Brain microvascular endothelial cell (primary cell): ENCODE measurements at regions not wholly inside any gene's neighbourhood (a gene's known extent, or its start where the extent isn't known, plus 50 kb on each side); places are given as distances from the start of the nearest gene placed in this dataset.
A peak's percentile ranks its signal among the peaks of the same experiment; 100 is the strongest.
"Not testable (repeated sequence)": the region's sequence is repeated elsewhere in the genome, so short reads cannot be mapped to it uniquely, and the experiment has no call there.

Source experiments
- DNase-seq: peaks from one replicate; pipeline ENCODE4 v3.0.0-alpha.2; 2020
- H3K27ac ChIP-seq: fragments of 250-450 bp; sonication (Bioruptor Pico); 2 replicates; pipeline ENCODE4 v1.5.1; 2020; ENCODE audit warnings: mild to moderate bottlenecking, moderate library complexity
- H3K27me3 ChIP-seq: fragments of 250-450 bp; sonication (Bioruptor Pico); replicated peaks from 2 replicates; pipeline ENCODE4 v1.5.1; 2020; ENCODE audit warnings: mild to moderate bottlenecking
- H3K36me3 ChIP-seq: fragments of 250-450 bp; sonication (Bioruptor Pico); replicated peaks from 2 replicates; pipeline ENCODE4 v1.5.1; 2020; ENCODE audit warnings: mild to moderate bottlenecking
- H3K4me3 ChIP-seq: 2 replicates; pipeline ENCODE4 v1.5.1; 2011; ENCODE audit warnings: low read depth, mild to moderate bottlenecking, control low read depth, low read length, moderate library complexity
- in situ Hi-C: cut with HindIII; loops from 2 replicates; pipeline ENCODE4 v1.10.0; 2017; ENCODE audit warnings: low sequenced_read_pairs, low pct_ligation_motif_present
- TF ChIP-seq, protein P1 (sequence below): IDR thresholded peaks from 2 replicates; pipeline ENCODE4 v1.5.1; 2011; ENCODE audit warnings: low read depth, mild to moderate bottlenecking, moderate library complexity, low read length, control low read depth, inconsistent platforms; ENCODE audit errors: missing control alignments

DNA sequence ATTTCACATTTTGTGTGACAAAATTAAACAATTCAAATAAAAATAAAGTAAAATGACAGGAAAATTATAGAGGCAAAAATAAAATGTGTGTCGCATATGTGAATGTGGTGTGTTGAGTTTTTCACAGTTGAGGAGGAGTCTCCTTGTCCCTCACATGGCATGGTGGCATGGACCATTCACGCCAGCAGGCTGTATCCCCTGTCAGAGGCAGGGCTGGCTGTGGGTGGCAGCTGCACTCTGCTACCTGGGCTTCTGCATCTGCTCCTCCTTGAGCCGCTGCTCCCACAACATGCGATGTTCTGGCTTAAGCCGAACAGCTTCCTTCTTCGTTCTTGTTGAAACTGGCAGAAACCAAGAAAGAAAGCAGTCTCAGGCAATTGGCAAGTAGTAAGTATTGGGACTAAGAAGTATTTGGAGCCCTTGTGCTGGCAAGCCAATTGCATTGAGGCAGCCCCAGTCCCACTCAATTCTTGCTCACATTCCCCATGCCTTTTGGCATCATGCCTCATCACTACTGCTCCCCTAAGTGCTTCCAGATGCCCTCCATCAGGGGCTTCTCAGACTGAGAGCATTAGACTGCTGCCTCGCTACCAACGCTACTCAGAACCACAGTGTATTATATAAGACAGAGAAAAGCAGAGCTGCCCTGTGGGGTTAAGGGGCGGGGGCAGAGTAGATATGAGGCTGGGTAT is 177.9 kb upstream of the NABP1 start:
- TF ChIP-seq, protein P1, sequence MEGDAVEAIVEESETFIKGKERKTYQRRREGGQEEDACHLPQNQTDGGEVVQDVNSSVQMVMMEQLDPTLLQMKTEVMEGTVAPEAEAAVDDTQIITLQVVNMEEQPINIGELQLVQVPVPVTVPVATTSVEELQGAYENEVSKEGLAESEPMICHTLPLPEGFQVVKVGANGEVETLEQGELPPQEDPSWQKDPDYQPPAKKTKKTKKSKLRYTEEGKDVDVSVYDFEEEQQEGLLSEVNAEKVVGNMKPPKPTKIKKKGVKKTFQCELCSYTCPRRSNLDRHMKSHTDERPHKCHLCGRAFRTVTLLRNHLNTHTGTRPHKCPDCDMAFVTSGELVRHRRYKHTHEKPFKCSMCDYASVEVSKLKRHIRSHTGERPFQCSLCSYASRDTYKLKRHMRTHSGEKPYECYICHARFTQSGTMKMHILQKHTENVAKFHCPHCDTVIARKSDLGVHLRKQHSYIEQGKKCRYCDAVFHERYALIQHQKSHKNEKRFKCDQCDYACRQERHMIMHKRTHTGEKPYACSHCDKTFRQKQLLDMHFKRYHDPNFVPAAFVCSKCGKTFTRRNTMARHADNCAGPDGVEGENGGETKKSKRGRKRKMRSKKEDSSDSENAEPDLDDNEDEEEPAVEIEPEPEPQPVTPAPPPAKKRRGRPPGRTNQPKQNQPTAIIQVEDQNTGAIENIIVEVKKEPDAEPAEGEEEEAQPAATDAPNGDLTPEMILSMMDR, result no peak
- no peaks in the 10 kb centered on the region for H3K27me3 ChIP-seq

DNA sequence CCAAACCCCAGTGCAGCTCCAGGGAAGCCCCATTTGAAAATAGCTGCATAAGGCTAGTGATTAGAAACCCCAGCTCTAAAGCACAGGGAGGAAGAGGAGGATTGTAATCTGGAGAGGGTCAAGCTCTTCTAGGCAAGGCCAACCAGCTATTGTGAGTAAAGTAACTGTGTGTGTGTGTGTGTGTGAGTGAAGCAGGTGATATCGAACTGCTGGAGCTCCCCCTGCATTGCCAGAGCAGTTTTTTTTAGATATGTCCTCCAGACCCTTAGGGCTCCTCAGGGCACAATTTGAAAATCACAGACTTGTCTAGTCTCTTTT is 177.4 kb upstream of the NABP1 start:
- in situ Hi-C loops, result loop anchor here (5.0 kb wide), 1 partner anchor 333 kb away; no protein-coding TSS in a partner anchor
- no peak for DNase-seq
- TF ChIP-seq, protein P1, result no peak
- Histone ChIP-seq H3K36me3 (no peaks in the 10 kb centered on the region), H3K27ac (no peak overlapping the region), H3K27me3 (no peaks in the 10 kb centered on the region), H3K4me3 (no peak overlapping the region)

More for the DNA sequence above, 177.9 kb upstream of the NABP1 start:
- Histone ChIP-seq H3K4me3 (no peak overlapping the region), H3K27ac (no peak overlapping the region), H3K36me3 (no peaks in the 10 kb centered on the region)
- in situ Hi-C loops, result loop anchor here (5.0 kb wide), 1 partner anchor 333 kb away; no protein-coding TSS in a partner anchor
- no peak for DNase-seq

DNA sequence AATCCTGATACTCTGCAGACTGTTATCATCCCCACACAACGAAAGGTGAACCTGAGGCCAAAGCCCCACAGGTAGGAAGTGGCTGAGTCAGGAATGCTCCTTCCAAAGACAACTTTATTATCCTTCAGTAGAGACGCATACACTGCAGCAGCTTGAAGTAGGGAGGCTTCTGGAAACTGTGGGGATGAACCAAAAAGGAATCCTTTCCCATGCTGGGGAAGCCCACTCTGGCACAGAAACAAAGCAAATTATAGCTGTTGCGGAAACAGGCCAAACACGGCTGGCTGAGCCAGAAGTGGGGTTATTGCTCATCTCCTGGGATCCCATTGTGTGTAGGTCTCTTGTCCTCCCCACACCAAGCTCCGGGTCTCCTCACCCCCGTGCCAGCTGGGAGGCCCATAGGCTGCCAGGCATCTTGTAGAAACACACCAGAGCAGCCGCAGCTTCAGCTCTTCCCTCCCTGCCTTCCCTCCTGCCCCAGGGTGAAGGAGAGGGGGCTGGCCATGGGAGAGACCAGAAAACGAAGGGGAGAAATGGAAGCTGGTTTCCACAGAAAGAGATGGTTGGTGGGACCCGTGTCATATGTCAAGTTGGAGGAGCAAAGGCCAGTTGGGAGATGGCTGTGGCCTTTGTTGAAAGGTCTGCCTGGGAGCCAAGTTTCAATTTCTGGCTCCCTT is 176.9 kb upstream of the NABP1 start:
- no peak for DNase-seq

DNA sequence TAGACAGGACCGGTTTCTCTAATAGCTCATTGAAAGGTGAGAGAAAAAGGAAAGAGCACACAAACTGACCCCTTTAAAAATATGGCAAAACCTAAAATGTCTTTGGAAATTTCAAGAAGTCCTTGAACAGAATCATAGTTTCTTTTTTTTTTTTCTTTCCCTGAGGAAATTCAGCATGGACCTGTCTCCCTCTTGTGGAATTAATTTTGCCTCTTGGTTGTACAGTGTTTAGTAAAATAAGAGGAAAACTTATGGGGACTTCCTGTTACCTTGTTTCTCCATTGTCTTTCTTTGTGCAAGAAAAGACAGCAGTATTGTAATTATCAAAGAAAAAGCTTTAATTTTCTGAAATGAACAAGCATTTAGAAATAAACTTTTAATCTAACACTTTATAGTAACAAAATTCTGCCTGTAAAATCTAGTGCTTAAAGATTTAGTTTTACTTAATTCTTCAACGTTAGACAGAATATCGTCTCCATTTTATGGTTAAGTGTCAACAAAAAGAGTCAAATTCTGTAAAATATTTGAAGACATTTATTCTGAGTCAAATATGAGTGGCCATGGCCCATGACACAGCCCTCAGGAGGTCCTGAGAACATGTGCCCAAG is 176.3 kb upstream of the NABP1 start:
- peak; percentile 11 for DNase-seq
- Histone ChIP-seq H3K27ac (no peak overlapping the region), H3K27me3 (no peaks in the 10 kb centered on the region), H3K36me3 (no peaks in the 10 kb centered on the region), H3K4me3 (no peak overlapping the region)
- in situ Hi-C loops, result loop anchor here (5.0 kb wide), 1 partner anchor 334 kb away; no protein-coding TSS in a partner anchor
- TF ChIP-seq, protein P1, result peak; percentile 48

More for the DNA sequence above, 176.9 kb upstream of the NABP1 start:
- H3K27me3 ChIP-seq, result no peaks in the 10 kb centered on the region
- in situ Hi-C loops, result loop anchor here (5.0 kb wide), 1 partner anchor 334 kb away; no protein-coding TSS in a partner anchor
- TF ChIP-seq, protein P1, result no peak
- no peak overlapping the region for H3K4me3 ChIP-seq
- H3K27ac ChIP-seq, result no peak overlapping the region
- H3K36me3 ChIP-seq, result no peaks in the 10 kb centered on the region

DNA sequence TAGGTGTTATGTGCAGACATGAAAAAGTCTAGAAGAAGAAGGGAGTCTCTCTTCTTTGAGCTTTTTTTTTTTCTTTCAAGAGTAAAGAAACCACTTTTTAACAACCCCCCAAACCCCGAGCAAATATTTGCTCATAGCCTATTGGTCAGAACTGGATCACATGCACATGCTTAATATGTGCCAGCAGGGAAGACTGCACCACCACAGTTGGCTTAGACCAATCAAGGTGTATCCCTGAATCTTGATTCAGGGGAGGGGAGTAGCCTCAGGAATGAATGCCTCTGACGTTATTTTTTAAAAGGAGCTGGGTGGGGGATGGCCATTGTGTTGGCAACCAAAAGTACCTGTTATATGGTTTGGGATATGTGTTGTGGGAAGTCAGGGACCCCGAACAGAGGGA is 171.4 kb upstream of the NABP1 start:
- TF ChIP-seq, protein P1, result no peak
- H3K4me3 ChIP-seq, result no peak overlapping the region
- H3K27me3 ChIP-seq, result no peaks in the 10 kb centered on the region
- no peak for DNase-seq
- no peak overlapping the region for H3K27ac ChIP-seq
- no peaks in the 10 kb centered on the region for H3K36me3 ChIP-seq
- in situ Hi-C loops, result no loop called here

DNA sequence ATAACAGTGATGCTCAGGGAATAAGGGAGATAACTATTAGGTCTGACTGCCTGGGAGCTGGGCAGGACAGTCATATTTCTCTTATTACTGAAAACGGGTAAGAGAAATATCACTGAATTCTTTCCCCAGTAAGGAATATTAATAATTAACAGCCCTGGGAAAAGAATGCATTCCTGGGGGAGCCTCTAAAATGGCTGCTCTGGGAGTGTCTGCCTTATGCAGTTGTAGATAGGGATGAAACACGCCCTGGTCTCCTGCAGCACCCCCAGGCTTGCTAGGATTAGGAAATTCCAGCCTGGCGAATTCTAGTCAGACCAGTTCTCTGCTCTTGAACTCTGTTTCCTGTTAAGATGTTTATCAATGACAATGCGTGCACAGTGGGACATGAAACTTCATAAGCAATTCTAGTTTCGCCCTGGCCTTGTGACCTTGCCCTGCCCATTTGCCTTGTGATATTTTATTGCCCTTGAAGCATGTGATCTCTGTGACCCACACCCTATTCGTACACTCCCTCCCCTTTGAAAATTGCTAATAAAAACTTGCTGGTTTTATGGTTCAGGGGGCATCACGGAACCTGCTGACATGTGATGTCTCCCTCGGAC is 170.6 kb upstream of the NABP1 start:
- in situ Hi-C loops, H3K27me3 ChIP-seq, H3K4me3 ChIP-seq, H3K27ac ChIP-seq, DNase-seq, H3K36me3 ChIP-seq: not testable (repeated sequence)
